Ishikawa (cell line): ENCODE measurements at regions not wholly inside any gene's neighbourhood (a gene's known extent, or its start where the extent isn't known, plus 50 kb on each side); places are given as distances from the start of the nearest gene placed in this dataset.

ENCODE experiments used
- CEBPB ChIP-seq: IDR thresholded peaks from 2 replicates; pipeline ENCODE4 v1.6.1; 2012
- CREB1 ChIP-seq: IDR thresholded peaks from 2 replicates; pipeline ENCODE4 v1.6.1; 2012; ENCODE audit warnings: low read depth
- EGR1 ChIP-seq: IDR thresholded peaks from 2 replicates; pipeline ENCODE4 v1.6.1; 2012
- EP300 ChIP-seq: IDR thresholded peaks from 2 replicates; pipeline ENCODE4 v1.6.1; 2012; ENCODE audit warnings: borderline replicate concordance
- FOXM1 ChIP-seq: IDR thresholded peaks from 2 replicates; pipeline ENCODE4 v1.6.1; 2012; ENCODE audit warnings: low read depth, borderline replicate concordance
- NFIC ChIP-seq: IDR thresholded peaks from 2 replicates; pipeline ENCODE4 v1.6.1; 2012
- RAD21 ChIP-seq: IDR thresholded peaks from 2 replicates; pipeline ENCODE4 v1.6.1; 2012; ENCODE audit warnings: low read depth
- TAF1 ChIP-seq: IDR thresholded peaks from 2 replicates; pipeline ENCODE4 v1.6.1; 2012; ENCODE audit warnings: low read depth, mild to moderate bottlenecking
- TCF12 ChIP-seq: IDR thresholded peaks from 2 replicates; pipeline ENCODE4 v1.6.1; 2012; ENCODE audit warnings: low read depth
- TEAD4 ChIP-seq: IDR thresholded peaks from 2 replicates; pipeline ENCODE4 v1.6.1; 2012
- YY1 ChIP-seq: IDR thresholded peaks from 2 replicates; pipeline ENCODE4 v1.6.1; 2012; ENCODE audit warnings: low read depth
- ZBTB7A ChIP-seq: IDR thresholded peaks from 2 replicates; pipeline ENCODE4 v1.6.1; 2012; ENCODE audit warnings: low read depth
- TF ChIP-seq, protein P1 (sequence below): IDR thresholded peaks from 2 replicates; pipeline ENCODE4 v1.6.1; 2012; ENCODE audit warnings: low read depth, mild to moderate bottlenecking
- TF ChIP-seq, protein P2 (sequence below): IDR thresholded peaks from 2 replicates; pipeline ENCODE4 v1.6.1; 2012
- TF ChIP-seq, protein P3 (sequence below): IDR thresholded peaks from 2 replicates; pipeline ENCODE4 v1.6.1; 2012

DNA sequence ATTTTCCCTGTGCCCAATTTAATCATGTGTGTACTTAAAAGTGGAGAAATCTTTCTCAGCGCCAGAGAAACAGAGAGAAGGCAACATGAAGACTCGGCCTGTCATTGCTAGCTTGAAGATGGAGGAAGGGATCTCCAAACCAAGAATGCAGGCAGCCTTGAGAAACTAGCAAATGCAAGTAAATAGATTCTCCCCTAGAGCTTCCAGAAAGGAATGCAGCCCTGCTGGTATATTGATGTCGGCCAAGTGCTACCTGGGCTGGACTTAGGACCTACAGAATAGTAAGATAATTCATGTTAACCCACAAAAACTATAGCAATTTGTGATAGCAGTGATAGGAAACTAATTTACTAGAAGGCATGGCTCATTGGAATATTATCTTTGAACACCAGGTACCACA lies 150.9 kb upstream of the ABI3BP start:
- no peak for TF ChIP-seq NFIC
- TF ChIP-seq EGR1: no peak
- TF ChIP-seq TCF12: no peak
- TF ChIP-seq FOXM1: no peak
- TF ChIP-seq, protein P1, sequence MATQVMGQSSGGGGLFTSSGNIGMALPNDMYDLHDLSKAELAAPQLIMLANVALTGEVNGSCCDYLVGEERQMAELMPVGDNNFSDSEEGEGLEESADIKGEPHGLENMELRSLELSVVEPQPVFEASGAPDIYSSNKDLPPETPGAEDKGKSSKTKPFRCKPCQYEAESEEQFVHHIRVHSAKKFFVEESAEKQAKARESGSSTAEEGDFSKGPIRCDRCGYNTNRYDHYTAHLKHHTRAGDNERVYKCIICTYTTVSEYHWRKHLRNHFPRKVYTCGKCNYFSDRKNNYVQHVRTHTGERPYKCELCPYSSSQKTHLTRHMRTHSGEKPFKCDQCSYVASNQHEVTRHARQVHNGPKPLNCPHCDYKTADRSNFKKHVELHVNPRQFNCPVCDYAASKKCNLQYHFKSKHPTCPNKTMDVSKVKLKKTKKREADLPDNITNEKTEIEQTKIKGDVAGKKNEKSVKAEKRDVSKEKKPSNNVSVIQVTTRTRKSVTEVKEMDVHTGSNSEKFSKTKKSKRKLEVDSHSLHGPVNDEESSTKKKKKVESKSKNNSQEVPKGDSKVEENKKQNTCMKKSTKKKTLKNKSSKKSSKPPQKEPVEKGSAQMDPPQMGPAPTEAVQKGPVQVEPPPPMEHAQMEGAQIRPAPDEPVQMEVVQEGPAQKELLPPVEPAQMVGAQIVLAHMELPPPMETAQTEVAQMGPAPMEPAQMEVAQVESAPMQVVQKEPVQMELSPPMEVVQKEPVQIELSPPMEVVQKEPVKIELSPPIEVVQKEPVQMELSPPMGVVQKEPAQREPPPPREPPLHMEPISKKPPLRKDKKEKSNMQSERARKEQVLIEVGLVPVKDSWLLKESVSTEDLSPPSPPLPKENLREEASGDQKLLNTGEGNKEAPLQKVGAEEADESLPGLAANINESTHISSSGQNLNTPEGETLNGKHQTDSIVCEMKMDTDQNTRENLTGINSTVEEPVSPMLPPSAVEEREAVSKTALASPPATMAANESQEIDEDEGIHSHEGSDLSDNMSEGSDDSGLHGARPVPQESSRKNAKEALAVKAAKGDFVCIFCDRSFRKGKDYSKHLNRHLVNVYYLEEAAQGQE: no peak
- TF ChIP-seq RAD21: no peak
- TF ChIP-seq, protein P2, sequence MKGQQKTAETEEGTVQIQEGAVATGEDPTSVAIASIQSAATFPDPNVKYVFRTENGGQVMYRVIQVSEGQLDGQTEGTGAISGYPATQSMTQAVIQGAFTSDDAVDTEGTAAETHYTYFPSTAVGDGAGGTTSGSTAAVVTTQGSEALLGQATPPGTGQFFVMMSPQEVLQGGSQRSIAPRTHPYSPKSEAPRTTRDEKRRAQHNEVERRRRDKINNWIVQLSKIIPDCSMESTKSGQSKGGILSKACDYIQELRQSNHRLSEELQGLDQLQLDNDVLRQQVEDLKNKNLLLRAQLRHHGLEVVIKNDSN: no peak
- no peak for TF ChIP-seq TEAD4
- no peak for TF ChIP-seq YY1
- no peak for TF ChIP-seq CREB1
- no peak for TF ChIP-seq CEBPB
- TF ChIP-seq TAF1: no peak
- no peak for TF ChIP-seq EP300
- TF ChIP-seq, protein P3, sequence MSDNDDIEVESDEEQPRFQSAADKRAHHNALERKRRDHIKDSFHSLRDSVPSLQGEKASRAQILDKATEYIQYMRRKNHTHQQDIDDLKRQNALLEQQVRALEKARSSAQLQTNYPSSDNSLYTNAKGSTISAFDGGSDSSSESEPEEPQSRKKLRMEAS: no peak

DNA sequence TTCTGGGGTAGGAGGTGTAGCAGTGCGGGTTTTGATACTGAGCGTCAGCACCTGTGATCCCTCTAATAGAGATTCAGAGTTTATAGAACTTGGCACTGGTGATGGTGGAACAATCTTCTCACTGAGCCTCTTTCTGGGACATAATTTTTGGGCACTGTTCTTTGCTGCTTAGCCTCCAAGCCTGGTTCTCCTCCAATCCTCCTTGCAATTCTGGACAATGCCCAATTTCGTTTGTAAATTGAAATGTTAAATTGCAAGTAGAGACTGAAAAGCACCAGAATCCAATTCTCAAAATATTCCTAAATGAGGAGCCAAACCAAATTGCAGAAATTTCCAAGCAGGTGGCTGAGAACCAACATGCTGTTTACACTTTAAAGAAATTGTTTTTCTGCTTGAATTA lies 149.8 kb upstream of the ABI3BP start:
- TF ChIP-seq YY1 (no peak), FOXM1 (no peak), ZBTB7A (no peak), TEAD4 (no peak), NFIC (no peak), CREB1 (no peak), TAF1 (no peak), CEBPB (no peak), EGR1 (no peak), EP300 (no peak), RAD21 (no peak)
- TF ChIP-seq, protein P3: no peak
- TF ChIP-seq, protein P2: no peak

DNA sequence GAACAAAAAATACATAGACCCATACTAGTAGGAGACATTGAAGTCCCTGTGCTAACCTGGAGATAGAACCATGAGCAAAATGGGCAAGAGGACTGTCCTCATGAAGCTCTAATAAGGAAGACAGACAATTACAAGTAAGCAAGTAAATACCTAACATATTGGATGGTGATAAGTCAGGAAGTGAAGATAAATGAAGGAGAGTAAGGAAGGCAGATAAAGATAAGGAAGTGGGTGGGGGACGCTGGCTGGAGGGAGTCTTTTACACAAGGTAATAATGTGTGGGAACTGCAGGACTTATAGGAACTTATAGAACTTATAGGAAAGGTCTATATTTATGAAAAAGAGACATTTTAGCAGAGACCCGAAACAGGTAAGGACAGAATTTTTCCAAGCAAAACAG lies 148.9 kb upstream of the ABI3BP start:
- TF ChIP-seq, protein P1: no peak
- TF ChIP-seq, protein P2: no peak
- TF ChIP-seq TEAD4 (no peak), ZBTB7A (no peak), EGR1 (no peak), RAD21 (no peak), CREB1 (no peak), YY1 (no peak), CEBPB (no peak), TAF1 (no peak), TCF12 (no peak), FOXM1 (no peak)
- TF ChIP-seq, protein P3: no peak

DNA sequence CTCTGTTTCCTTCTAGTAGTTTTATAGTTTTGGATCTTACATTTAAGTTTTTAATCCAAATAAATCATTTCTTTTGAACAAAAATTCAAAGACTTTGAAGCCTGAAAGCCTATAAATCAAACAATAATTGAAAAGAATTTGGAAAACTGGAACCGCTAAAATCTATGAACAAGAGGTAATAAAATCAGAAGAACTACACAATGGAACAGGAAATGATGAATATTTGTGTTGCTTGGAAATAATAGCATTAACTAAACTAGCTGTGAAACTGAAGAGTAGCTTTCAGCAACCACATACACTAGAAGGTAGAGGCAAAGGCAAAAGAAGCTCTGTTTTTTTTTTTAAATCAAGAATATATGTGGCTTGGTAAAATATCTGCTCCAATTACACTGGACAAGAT lies 147.9 kb upstream of the ABI3BP start:
- TF ChIP-seq TEAD4 (no peak), YY1 (no peak), EP300 (no peak), ZBTB7A (no peak), RAD21 (no peak), CEBPB (no peak), TCF12 (no peak), TAF1 (no peak), EGR1 (no peak), FOXM1 (no peak), CREB1 (no peak), NFIC (no peak)
- TF ChIP-seq, protein P3: no peak
- TF ChIP-seq, protein P2: no peak
- TF ChIP-seq, protein P1: no peak
